Stimulated activated CD4-positive, alpha-beta T cell treated with anti-CD3 and anti-CD28 coated beads, TNF-alpha, amount 100 ng/mL, for 48 hours (primary cell): ENCODE measurements at regions not wholly inside any gene's neighbourhood (a gene's known extent, or its start where the extent isn't known, plus 50 kb on each side); places are given as distances from the start of the nearest gene placed in this dataset.
"Not testable (repeated sequence)": the region's sequence is repeated elsewhere in the genome, so short reads cannot be mapped to it uniquely, and the experiment has no call there.

ENCODE experiments used
- DNase-seq, 3 donors: peaks; one replicate each; pipeline ENCODE4 v3.0.0-alpha.2; 2020; ENCODE audit warnings: low read depth in 3 of 3

GRCh38 chr4:170198747-170199146 lies 109.0 kb upstream of the AADAT start:
- no peak for DNase-seq

- not testable (repeated sequence) for DNase-seq
Measured at GRCh38 chr4:170194794-170195193, 105.0 kb upstream of the AADAT start.

GRCh38 chr4:170193496-170193895 lies 103.7 kb upstream of the AADAT start:
- no peak for DNase-seq

DNA sequence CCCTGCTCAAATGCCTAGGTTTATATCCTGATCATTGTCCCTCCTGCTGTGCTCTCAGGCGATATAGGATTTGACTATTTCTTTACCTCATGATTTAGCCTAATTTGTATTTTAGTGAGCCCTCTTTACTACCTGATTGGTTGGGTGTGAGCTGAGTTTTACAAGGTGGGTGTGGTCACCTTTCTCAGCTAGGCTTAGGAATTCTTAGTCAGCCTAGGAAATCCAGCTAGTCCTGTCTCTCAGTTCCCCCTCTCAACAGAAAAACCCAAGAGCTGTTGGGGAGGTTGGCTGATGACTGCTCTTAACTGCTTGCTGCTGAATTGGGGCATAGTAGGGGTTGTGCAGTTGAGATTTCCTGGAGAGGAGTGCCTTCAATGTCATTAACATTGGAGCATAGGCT lies 100.5 kb upstream of the AADAT start:
- DNase-seq, result no peak

DNA sequence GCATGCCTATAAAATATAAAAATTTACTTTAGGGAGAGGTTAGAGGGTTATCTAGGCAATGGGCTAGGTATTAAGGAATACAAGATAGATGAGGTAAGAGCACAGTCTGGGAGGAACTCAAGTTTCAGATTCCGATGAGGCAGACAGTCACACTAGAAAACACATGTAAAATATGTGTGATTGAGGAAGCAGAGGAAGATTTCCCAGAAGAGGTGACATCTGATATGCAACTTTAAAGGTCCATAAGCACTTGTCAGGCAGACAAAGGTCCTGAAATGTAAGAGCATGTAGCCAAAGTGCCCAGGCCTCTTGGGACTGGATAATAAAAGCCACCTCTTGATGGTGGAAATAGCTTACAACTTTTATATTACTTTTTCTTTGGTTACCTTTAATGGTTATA lies 81.1 kb upstream of the AADAT start:
- no peak for DNase-seq

GRCh38 chr4:170169699-170170098 lies 79.9 kb upstream of the AADAT start:
- no peak for DNase-seq

DNA sequence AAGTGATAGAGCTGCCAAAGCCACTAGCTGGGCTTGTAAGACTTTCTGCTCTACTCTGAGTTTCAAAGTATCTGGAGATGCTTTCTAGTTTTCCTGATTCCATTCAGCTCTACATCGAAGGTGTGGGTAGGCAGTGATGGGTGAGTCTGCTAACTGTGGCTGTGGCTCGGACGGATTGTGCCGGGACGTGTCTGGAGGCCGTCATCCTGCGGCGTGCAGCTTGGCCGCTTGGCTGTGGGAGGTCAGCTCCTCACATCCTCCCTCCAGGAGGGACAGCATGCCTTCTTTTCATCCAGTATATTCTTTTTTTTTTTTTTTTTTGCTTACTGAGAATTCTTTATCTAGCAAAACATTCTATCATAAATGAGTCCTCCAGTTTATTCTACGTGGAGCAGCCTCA lies 77.9 kb upstream of the AADAT start:
- no peak for DNase-seq

- DNase-seq, result not testable (repeated sequence)
Measured at GRCh38 chr4:170166193-170166592, 76.4 kb upstream of the AADAT start.

- no peak for DNase-seq
Measured at GRCh38 chr4:170162416-170162815, 72.7 kb upstream of the AADAT start.

DNA sequence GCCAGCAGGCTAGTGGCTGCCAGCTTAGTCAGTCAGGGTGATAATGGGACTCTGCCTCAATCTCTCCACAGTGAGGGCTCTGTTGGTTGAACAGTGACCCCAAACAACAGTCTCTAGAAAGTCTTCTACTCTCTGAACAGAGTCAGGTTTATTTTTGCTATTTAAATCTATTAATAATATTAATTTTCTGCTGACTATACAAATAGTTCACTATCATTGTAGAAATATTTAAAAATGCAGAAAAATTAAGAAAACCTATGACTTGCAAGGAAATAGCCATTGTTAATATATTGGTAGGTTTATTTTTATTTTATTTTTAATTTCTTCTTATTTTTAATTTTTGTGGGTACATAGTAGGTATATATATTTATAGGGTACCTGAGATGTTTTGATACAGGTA lies 67.9 kb upstream of the AADAT start:
- no peak for DNase-seq

GRCh38 chr4:170145120-170145519 lies 55.4 kb upstream of the AADAT start:
- DNase-seq, result no peak

- DNase-seq, result no peak
Measured at GRCh38 chr4:170139764-170140163, 50.0 kb upstream of the AADAT start.
